ENCODE measurements at regions not wholly inside any gene's neighbourhood (a gene's known extent, or its start where the extent isn't known, plus 50 kb on each side); places are given as distances from the start of the nearest gene placed in this dataset.

- TF ChIP-seq POLR2AphosphoS5 (IDR thresholded peaks at IDR 0.05; ENCODE audit: borderline replicate concordance, low read depth, low read length) (no peak), EZH2 (IDR thresholded peaks at IDR 0.05) (no peak)
These were observed 117.7 kb upstream of the NR3C1 start for GRCh38 chr5:143521141-143521540.

Measured in SK-N-MC (cell line).